Endothelial cell of umbilical vein (primary cell): ENCODE measurements at regions not wholly inside any gene's neighbourhood (a gene's known extent, or its start where the extent isn't known, plus 50 kb on each side); places are given as distances from the start of the nearest gene placed in this dataset.

Source experiments
- BruUV-seq: library from RNA; stranded (reverse); fragments of 400-500 nt; replicated peaks from 2 replicates; lab custom pipeline; 2021; lab: Mats Ljungman, UMichigan
- CTCF ChIA-PET: fragments of 300-600, 350-600 bp; sonication (Branson Sonifier 250); formaldehyde crosslinking; loops from one replicate; lab custom pipeline; 2021; ENCODE audit warnings: antibody characterized with exemption, inconsistent platforms; lab: Charles Lee
- POLR2A ChIA-PET: fragments of 300-600, 350-600 bp; sonication (Branson Sonifier 250); formaldehyde crosslinking; loops from one replicate; lab custom pipeline; 2021; ENCODE audit warnings: antibody characterized with exemption, inconsistent platforms; lab: Charles Lee
- DNase-seq: peaks from one replicate; pipeline ENCODE4 v3.0.0-alpha.2; 2011; ENCODE audit warnings: low read depth, low spot score
- FAIRE-seq: peaks from 2 replicates; lab custom pipeline; 2011; peaks lifted over from hg19 to GRCh38; lab: Jason Lieb, UNC
- H2AFZ ChIP-seq: 2 replicates; pipeline ENCODE4 v1.6.0; 2012; ENCODE audit warnings: low read depth, low read length, control low read depth, inconsistent platforms
- H3K27ac ChIP-seq: 2 replicates; pipeline ENCODE4 v1.5.1; 2011; ENCODE audit warnings: low read depth, mild to moderate bottlenecking, control low read depth, low read length, moderate library complexity; ENCODE audit not compliant: insufficient read depth
- H3K27me3 ChIP-seq, 2 experiments: 2 replicates each; pipeline versions ENCODE4 v1.6.0 to v1.6.1; 2011; ENCODE audit warnings: low read length in 2 of 2, mixed read lengths in 1 of 2; ENCODE audit not compliant: control insufficient read depth in 2 of 2, insufficient read depth in 2 of 2
- H3K36me3 ChIP-seq, 2 experiments: 2 replicates in 1 of 2; 3 replicates in 1 of 2; pipeline ENCODE4 v1.5.1; 2011; ENCODE audit warnings: low read length in 2 of 2, mild to moderate bottlenecking in 1 of 2, moderate library complexity in 1 of 2; ENCODE audit not compliant: control insufficient read depth in 2 of 2, insufficient read depth in 2 of 2; ENCODE audit errors: extremely low read depth in 1 of 2
- H3K4me1 ChIP-seq: 3 replicates; pipeline ENCODE4 v1.5.1; 2011; ENCODE audit warnings: mild to moderate bottlenecking, low read length; ENCODE audit not compliant: control insufficient read depth, insufficient read depth; ENCODE audit errors: extremely low read depth
- H3K4me2 ChIP-seq: 2 replicates; pipeline ENCODE4 v1.6.1; 2011; ENCODE audit warnings: low read length, control low read depth, mixed read lengths; ENCODE audit not compliant: insufficient read depth
- H3K4me3 ChIP-seq, 3 experiments: fragments of 200-600 bp in 1 of 3; sonication (generic), shearing (Covaris generic) in 1 of 3; replicated peaks in 1 of 3; 2 replicates each; pipeline ENCODE4 v1.5.1; 2011 to 2016; ENCODE audit warnings: control low read depth in 3 of 3, low read length in 3 of 3, mild to moderate bottlenecking in 2 of 3, inconsistent platforms in 1 of 3, low read depth in 1 of 3, moderate library complexity in 1 of 3; ENCODE audit not compliant: insufficient read depth in 1 of 3
- H3K79me2 ChIP-seq: 2 replicates; pipeline ENCODE4 v1.6.0; 2012; ENCODE audit warnings: low read length, inconsistent platforms; ENCODE audit not compliant: control insufficient read depth, insufficient read depth
- H3K9ac ChIP-seq: replicated peaks from 2 replicates; pipeline ENCODE3; 2011; ENCODE audit warnings: low read length, control low read depth; ENCODE audit not compliant: insufficient read depth; ENCODE audit errors: extremely low read depth
- H3K9me1 ChIP-seq: replicated peaks from 3 replicates; pipeline ENCODE4 v1.6.0; 2011; ENCODE audit warnings: mild to moderate bottlenecking, low read length; ENCODE audit not compliant: control insufficient read depth, insufficient read depth; ENCODE audit errors: extremely low read depth
- H3K9me3 ChIP-seq: replicated peaks from 2 replicates; pipeline ENCODE4 v1.5.1; 2012; ENCODE audit warnings: low read length, inconsistent platforms; ENCODE audit not compliant: control insufficient read depth, insufficient read depth
- H4K20me1 ChIP-seq: replicated peaks from 2 replicates; pipeline ENCODE3; 2011; ENCODE audit warnings: mild to moderate bottlenecking, low read length; ENCODE audit not compliant: control insufficient read depth, insufficient read depth; ENCODE audit errors: extremely low read depth
- EZH2 ChIP-seq: IDR thresholded peaks from 2 replicates; pipeline ENCODE4 v1.6.1; 2012; ENCODE audit warnings: borderline replicate concordance, low read depth, mild to moderate bottlenecking, moderate library complexity, low read length, inconsistent platforms; ENCODE audit not compliant: severe bottlenecking
- FOS ChIP-seq: IDR thresholded peaks from 2 replicates; pipeline ENCODE4 v1.6.1; 2011; ENCODE audit warnings: mild to moderate bottlenecking, low read length, moderate library complexity, borderline replicate concordance; ENCODE audit not compliant: insufficient read depth
- GATA2 ChIP-seq: IDR thresholded peaks from 2 replicates; pipeline ENCODE4 v1.7.0; 2011; ENCODE audit warnings: low read depth, mild to moderate bottlenecking, moderate library complexity, mixed read lengths, low read length; ENCODE audit not compliant: insufficient read length, insufficient read depth
- JUN ChIP-seq: IDR thresholded peaks from 2 replicates; pipeline ENCODE4 v1.6.1; 2011; ENCODE audit warnings: borderline replicate concordance, low read depth; ENCODE audit not compliant: insufficient read length, insufficient read depth
- MYC ChIP-seq: IDR thresholded peaks from one replicate; pipeline ENCODE4 v1.6.1; 2011; ENCODE audit warnings: mild to moderate bottlenecking, low read depth, low read length
- POLR2A ChIP-seq: IDR thresholded peaks from 2 replicates; pipeline ENCODE4 v1.6.1; 2012; ENCODE audit warnings: low read depth, mild to moderate bottlenecking, control low read depth, low read length
- POLR2AphosphoS5 ChIP-seq: IDR thresholded peaks from 2 replicates; pipeline ENCODE4 v1.6.1; 2012; ENCODE audit warnings: low read depth, mild to moderate bottlenecking, control low read depth, low read length, moderate library complexity; ENCODE audit not compliant: insufficient read depth
- dilution Hi-C: fragments of 300-500 bp; cut with MboI; formaldehyde crosslinking; loops from one replicate; pipeline ENCODE4 v1.15.0; 2019; ENCODE audit warnings: low sequenced_read_pairs; ENCODE audit not compliant: extremely low pct_ligation_motif_present
- intact Hi-C: fragments of 100-400 bp; cut with micrococcal nuclease; formaldehyde crosslinking; loops from one replicate; pipeline ENCODE4 v1.10.0; 2022
- TF ChIP-seq, protein P1 (sequence below): IDR thresholded peaks from 2 replicates; pipeline ENCODE4 v1.6.1; 2011; ENCODE audit not compliant: insufficient read depth, insufficient read length
- TF ChIP-seq, protein P2 (sequence below), 2 donors: IDR thresholded peaks; 1 replicate in 1 of 2; 2 replicates in 1 of 2; pipeline ENCODE4 v1.5.1; 2011; ENCODE audit warnings: low read length in 2 of 2, mild to moderate bottlenecking in 2 of 2, moderate library complexity in 2 of 2, control low read depth in 1 of 2, inconsistent platforms in 1 of 2, low read depth in 1 of 2; ENCODE audit not compliant: insufficient read depth in 1 of 2; ENCODE audit errors: extremely low read depth in 1 of 2

DNA sequence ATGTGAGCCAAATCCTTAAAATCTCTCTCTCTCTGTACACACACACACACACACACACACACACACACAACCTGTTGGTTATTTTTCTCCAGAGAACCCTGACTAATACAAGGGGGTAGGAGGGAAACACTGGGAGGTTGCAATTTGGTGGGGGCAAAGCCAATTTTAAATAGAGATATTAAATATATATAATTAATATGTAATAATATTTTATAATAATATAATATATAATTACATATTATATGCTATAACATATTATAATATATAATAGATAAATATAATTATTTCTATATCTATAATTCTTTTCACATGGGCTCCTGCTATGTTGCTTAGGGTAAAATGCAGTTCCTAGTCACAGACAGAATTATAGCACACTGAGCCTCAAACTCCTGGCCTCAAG is 1354.2 kb downstream of the FSTL5 start:
- POLR2A ChIA-PET, result no interaction called here
- Histone ChIP-seq H3K27ac (no peak overlapping the region), H3K27me3 (no peaks in the 10 kb centered on the region), H3K9ac (no peak overlapping the region), H3K4me2 (no peak overlapping the region), H4K20me1 (no peaks in the 10 kb centered on the region), H3K36me3 (no peaks in the 10 kb centered on the region), H3K4me1 (no peaks in the 10 kb centered on the region), H3K9me3 (peaks cover 2% of the 10 kb centered on the region), H2AFZ (no peak overlapping the region), H3K9me1 (no peaks in the 10 kb centered on the region), H3K4me3 (no peak overlapping the region), H3K79me2 (no peaks in the 10 kb centered on the region)
- no TSS peak for BruUV-seq
- CTCF ChIA-PET, result no interaction called here
- intact Hi-C loops (no loop called here), dilution Hi-C loops (no loop called here)
- DNase-seq (no peak), FAIRE-seq (no peak)
- TF ChIP-seq POLR2A (no peak), MYC (no peak), EZH2 (no peak), GATA2 (no peak), POLR2AphosphoS5 (no peak), JUN (no peak), FOS (no peak)
- TF ChIP-seq, protein P1, sequence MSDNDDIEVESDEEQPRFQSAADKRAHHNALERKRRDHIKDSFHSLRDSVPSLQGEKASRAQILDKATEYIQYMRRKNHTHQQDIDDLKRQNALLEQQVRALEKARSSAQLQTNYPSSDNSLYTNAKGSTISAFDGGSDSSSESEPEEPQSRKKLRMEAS, result no peak
- TF ChIP-seq, protein P2, sequence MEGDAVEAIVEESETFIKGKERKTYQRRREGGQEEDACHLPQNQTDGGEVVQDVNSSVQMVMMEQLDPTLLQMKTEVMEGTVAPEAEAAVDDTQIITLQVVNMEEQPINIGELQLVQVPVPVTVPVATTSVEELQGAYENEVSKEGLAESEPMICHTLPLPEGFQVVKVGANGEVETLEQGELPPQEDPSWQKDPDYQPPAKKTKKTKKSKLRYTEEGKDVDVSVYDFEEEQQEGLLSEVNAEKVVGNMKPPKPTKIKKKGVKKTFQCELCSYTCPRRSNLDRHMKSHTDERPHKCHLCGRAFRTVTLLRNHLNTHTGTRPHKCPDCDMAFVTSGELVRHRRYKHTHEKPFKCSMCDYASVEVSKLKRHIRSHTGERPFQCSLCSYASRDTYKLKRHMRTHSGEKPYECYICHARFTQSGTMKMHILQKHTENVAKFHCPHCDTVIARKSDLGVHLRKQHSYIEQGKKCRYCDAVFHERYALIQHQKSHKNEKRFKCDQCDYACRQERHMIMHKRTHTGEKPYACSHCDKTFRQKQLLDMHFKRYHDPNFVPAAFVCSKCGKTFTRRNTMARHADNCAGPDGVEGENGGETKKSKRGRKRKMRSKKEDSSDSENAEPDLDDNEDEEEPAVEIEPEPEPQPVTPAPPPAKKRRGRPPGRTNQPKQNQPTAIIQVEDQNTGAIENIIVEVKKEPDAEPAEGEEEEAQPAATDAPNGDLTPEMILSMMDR (IDR thresholded peaks at IDR 0.05; ENCODE audit: extremely low read depth in 1 of 2, insufficient read depth in 1 of 2, low read depth in 1 of 2, low read length in 2 of 2), result no peak
